HG02623 (cell line): ENCODE measurements at regions not wholly inside any gene's neighbourhood (a gene's known extent, or its start where the extent isn't known, plus 50 kb on each side); places are given as distances from the start of the nearest gene placed in this dataset.
A peak's percentile ranks its signal among the peaks of the same experiment; 100 is the strongest.

ENCODE experiments used
- ATAC-seq: cut with Tn5 transposase; IDR thresholded peaks from one replicate; pipeline ENCODE4 v1.9.1; 2021; ENCODE audit warnings: moderate library complexity; ENCODE audit not compliant: unreplicated experiment

GRCh38 chr2:199707593-199708185 is 143.3 kb downstream of the FTCDNL1 start:
- ATAC-seq: no peak

GRCh38 chr2:199705538-199705937 is 145.5 kb downstream of the FTCDNL1 start:
- no peak for ATAC-seq

GRCh38 chr2:199704358-199705238 is 146.4 kb downstream of the FTCDNL1 start:
- no peak for ATAC-seq

- ATAC-seq: no peak
These were observed 147.8 kb downstream of the FTCDNL1 start for GRCh38 chr2:199703199-199703598.

- ATAC-seq: no peak
These were observed 153.5 kb downstream of the FTCDNL1 start for GRCh38 chr2:199697469-199697868.

GRCh38 chr2:199696048-199696447 is 154.9 kb downstream of the FTCDNL1 start:
- ATAC-seq: no peak

GRCh38 chr2:199693861-199694260 is 157.1 kb downstream of the FTCDNL1 start:
- no peak for ATAC-seq

- no peak for ATAC-seq
These were observed 158.5 kb downstream of the FTCDNL1 start for GRCh38 chr2:199692489-199692888.

GRCh38 chr2:199690225-199690624 is 160.8 kb downstream of the FTCDNL1 start:
- no peak for ATAC-seq

- ATAC-seq: no peak
These were observed 165.3 kb downstream of the FTCDNL1 start for GRCh38 chr2:199685669-199686068.

GRCh38 chr2:199684832-199685231 is 166.2 kb downstream of the FTCDNL1 start:
- ATAC-seq: no peak

- ATAC-seq: no peak
These were observed 166.8 kb downstream of the FTCDNL1 start for GRCh38 chr2:199684168-199684567.

- no peak for ATAC-seq
These were observed 169.0 kb downstream of the FTCDNL1 start for GRCh38 chr2:199682001-199682400.

- no peak for ATAC-seq
These were observed 170.5 kb downstream of the FTCDNL1 start for GRCh38 chr2:199680482-199680881.

- ATAC-seq: no peak
These were observed 171.1 kb downstream of the FTCDNL1 start for GRCh38 chr2:199679883-199680282.

- ATAC-seq: no peak
These were observed 173.1 kb downstream of the FTCDNL1 start for GRCh38 chr2:199677881-199678280.

- ATAC-seq: no peak
These were observed 182.3 kb downstream of the FTCDNL1 start for GRCh38 chr2:199668645-199669044.

GRCh38 chr2:199663157-199663556 is 187.8 kb downstream of the FTCDNL1 start:
- ATAC-seq: no peak

GRCh38 chr2:199662255-199662654 is 188.7 kb downstream of the FTCDNL1 start:
- ATAC-seq: no peak

- no peak for ATAC-seq
These were observed 190.8 kb downstream of the FTCDNL1 start for GRCh38 chr2:199660167-199660566.

GRCh38 chr2:199659207-199659606 is 191.8 kb downstream of the FTCDNL1 start:
- no peak for ATAC-seq

- ATAC-seq: peak; percentile 85
These were observed 188.7 kb upstream of the SATB2 start for GRCh38 chr2:199646439-199646838.
